ENCODE measurements at regions not wholly inside any gene's neighbourhood (a gene's known extent, or its start where the extent isn't known, plus 50 kb on each side); places are given as distances from the start of the nearest gene placed in this dataset.

DNA sequence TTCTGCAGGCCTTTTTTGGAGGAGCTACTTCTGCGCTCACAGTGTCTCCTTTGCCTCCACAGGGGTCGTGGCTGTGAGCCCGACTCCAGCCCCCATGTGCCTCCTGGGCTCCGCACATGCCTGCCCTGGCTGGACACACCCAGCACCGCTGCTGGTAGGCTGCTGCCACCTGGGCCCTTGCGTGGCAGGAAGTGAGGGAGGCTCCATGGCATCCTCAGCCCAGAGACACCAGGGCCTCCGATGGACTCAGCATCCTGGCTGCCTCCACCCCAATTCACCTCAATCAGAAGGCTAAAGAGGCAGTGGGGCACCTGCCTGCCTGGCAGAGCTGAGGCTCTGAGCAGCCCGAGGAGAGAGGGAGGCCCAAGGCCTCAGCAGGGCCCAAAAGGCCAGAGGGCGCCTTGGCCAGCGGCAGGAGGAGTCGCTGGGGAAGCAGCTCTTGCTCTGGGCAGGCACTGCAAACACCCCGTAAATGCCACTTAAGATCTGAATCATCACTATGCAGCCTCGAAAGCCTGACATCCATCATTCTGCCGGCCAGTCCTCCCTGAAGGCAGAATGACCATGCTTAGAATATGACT lies 68.3 kb upstream of the OTOS start:
- peaks cover 7 to 13% of the 10 kb centered on the region in 2 experiments for H3K27me3 ChIP-seq (ENCODE audit: control insufficient read depth in 1 of 2, insufficient read depth in 2 of 2, low read length in 2 of 2)
- Mint-ChIP-seq H3K27me3 (peaks cover 21% of the 10 kb centered on the region), H3K27ac (no peak overlapping the region), H3K9me3 (no peaks in the 10 kb centered on the region), H3K4me1 (ENCODE audit: low read depth) (no peaks in the 10 kb centered on the region), H3K36me3 (ENCODE audit: low read depth) (no peaks in the 10 kb centered on the region), H3K4me3 (no peak overlapping the region)
- H3K36me3 ChIP-seq (ENCODE audit: insufficient read depth, low read length): no peaks in the 10 kb centered on the region
- intact Hi-C loops (cut with DNase I, micrococcal nuclease): no loop called here
- ATAC-seq (ENCODE audit: poor library complexity): no peak
- no peak overlapping the region for H3K4me3 ChIP-seq (ENCODE audit: low read length)
- TF ChIP-seq, protein P1, sequence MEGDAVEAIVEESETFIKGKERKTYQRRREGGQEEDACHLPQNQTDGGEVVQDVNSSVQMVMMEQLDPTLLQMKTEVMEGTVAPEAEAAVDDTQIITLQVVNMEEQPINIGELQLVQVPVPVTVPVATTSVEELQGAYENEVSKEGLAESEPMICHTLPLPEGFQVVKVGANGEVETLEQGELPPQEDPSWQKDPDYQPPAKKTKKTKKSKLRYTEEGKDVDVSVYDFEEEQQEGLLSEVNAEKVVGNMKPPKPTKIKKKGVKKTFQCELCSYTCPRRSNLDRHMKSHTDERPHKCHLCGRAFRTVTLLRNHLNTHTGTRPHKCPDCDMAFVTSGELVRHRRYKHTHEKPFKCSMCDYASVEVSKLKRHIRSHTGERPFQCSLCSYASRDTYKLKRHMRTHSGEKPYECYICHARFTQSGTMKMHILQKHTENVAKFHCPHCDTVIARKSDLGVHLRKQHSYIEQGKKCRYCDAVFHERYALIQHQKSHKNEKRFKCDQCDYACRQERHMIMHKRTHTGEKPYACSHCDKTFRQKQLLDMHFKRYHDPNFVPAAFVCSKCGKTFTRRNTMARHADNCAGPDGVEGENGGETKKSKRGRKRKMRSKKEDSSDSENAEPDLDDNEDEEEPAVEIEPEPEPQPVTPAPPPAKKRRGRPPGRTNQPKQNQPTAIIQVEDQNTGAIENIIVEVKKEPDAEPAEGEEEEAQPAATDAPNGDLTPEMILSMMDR (IDR thresholded peaks at IDR 0.05): no peak
- no peak for DNase-seq
- H3K4me1 ChIP-seq (ENCODE audit: insufficient read depth, low read length): no peaks in the 10 kb centered on the region
- H3K27ac ChIP-seq (ENCODE audit: low read depth in 1 of 2, low read length in 2 of 2): no peak overlapping the region
- ChIA-PET POLR2A (no interaction called here), CTCF (no interaction called here)
- peaks cover 0 to 17% of the 10 kb centered on the region in 2 experiments for H3K9me3 ChIP-seq (ENCODE audit: control insufficient read depth in 1 of 2, insufficient read depth in 1 of 2, low read length in 2 of 2)

DNA sequence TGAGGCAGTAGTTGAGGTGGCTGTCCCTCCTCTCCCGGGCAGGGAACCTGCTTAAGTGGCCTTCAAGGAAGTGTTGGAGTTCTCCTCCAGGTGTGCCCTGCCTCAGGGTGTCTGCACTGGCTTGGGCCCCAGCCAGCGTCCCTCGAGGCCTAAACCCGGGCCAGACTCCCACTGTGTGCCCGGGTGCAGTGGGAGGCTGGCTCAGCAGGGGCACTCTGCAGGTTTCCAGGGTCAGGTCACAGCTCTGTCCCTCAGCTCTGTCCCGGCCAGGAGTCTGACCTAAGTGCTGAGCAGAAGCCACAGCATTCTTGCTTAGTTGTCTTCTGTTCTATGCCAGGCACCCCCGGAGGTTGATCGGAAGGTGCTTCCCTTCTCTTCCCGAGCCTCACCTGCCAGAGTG lies 69.0 kb upstream of the OTOS start:
- H3K4me3 ChIP-seq (ENCODE audit: low read length): no peak overlapping the region
- no peaks in the 10 kb centered on the region for H3K36me3 ChIP-seq (ENCODE audit: insufficient read depth, low read length)
- no peaks in the 10 kb centered on the region for H3K4me1 ChIP-seq (ENCODE audit: insufficient read depth, low read length)
- H3K36me3 Mint-ChIP-seq (ENCODE audit: low read depth): no peaks in the 10 kb centered on the region
- no peak overlapping the region for H3K27ac ChIP-seq (ENCODE audit: low read depth in 1 of 2, low read length in 2 of 2)
- intact Hi-C loops (cut with DNase I, micrococcal nuclease): no loop called here
- no peaks in the 10 kb centered on the region for H3K9me3 Mint-ChIP-seq
- ChIA-PET POLR2A (no interaction called here), CTCF (no interaction called here)
- DNase-seq (no peak), ATAC-seq (ENCODE audit: poor library complexity) (no peak)
- H3K27me3 Mint-ChIP-seq: peaks cover 15% of the 10 kb centered on the region
- no peak overlapping the region for H3K27ac Mint-ChIP-seq
- H3K4me1 Mint-ChIP-seq (ENCODE audit: low read depth): no peaks in the 10 kb centered on the region
- H3K9me3 ChIP-seq (ENCODE audit: control insufficient read depth in 1 of 2, insufficient read depth in 1 of 2, low read length in 2 of 2): peaks cover 0 to 17% of the 10 kb centered on the region in 2 experiments
- no peak overlapping the region for H3K4me3 Mint-ChIP-seq
- peaks cover 4 to 9% of the 10 kb centered on the region in 2 experiments for H3K27me3 ChIP-seq (ENCODE audit: control insufficient read depth in 1 of 2, insufficient read depth in 2 of 2, low read length in 2 of 2)
- TF ChIP-seq, protein P1 (IDR thresholded peaks at IDR 0.05): no peak

GRCh38 chr2:240210198-240210965 lies 69.9 kb upstream of the OTOS start:
- ChIA-PET CTCF (no interaction called here), POLR2A (no interaction called here)
- Histone ChIP-seq H3K4me3 (ENCODE audit: low read length) (no peak overlapping the region), H3K36me3 (ENCODE audit: insufficient read depth, low read length) (no peaks in the 10 kb centered on the region), H3K4me1 (ENCODE audit: insufficient read depth, low read length) (no peaks in the 10 kb centered on the region), H3K27ac (ENCODE audit: low read depth in 1 of 2, low read length in 2 of 2) (no peak overlapping the region), H3K9me3 (ENCODE audit: control insufficient read depth in 1 of 2, insufficient read depth in 1 of 2, low read length in 2 of 2) (peaks cover 0 to 17% of the 10 kb centered on the region in 2 experiments), H3K27me3 (ENCODE audit: control insufficient read depth in 1 of 2, insufficient read depth in 2 of 2, low read length in 2 of 2) (peaks cover 0 to 6% of the 10 kb centered on the region in 2 experiments)
- TF ChIP-seq, protein P1 (IDR thresholded peaks at IDR 0.05): no peak
- intact Hi-C loops (cut with DNase I, micrococcal nuclease): no loop called here
- H3K27ac Mint-ChIP-seq: no peak overlapping the region
- H3K27me3 Mint-ChIP-seq: peaks cover 6% of the 10 kb centered on the region
- no peak overlapping the region for H3K4me3 Mint-ChIP-seq
- H3K9me3 Mint-ChIP-seq: no peaks in the 10 kb centered on the region
- H3K4me1 Mint-ChIP-seq (ENCODE audit: low read depth): no peaks in the 10 kb centered on the region
- ATAC-seq (ENCODE audit: poor library complexity) (no peak), DNase-seq (no peak)
- no peaks in the 10 kb centered on the region for H3K36me3 Mint-ChIP-seq (ENCODE audit: low read depth)

Data from CD4-positive, alpha-beta T cell (primary cell).